Liver (tissue), 7 donors: ENCODE measurements at regions not wholly inside any gene's neighbourhood (a gene's known extent, or its start where the extent isn't known, plus 50 kb on each side); places are given as distances from the start of the nearest gene placed in this dataset.

Source experiments
- DNase-seq: peaks from one replicate; pipeline ENCODE4 v3.0.0-alpha.2; 2017; ENCODE audit warnings: low spot score
- H3K27ac ChIP-seq, 2 donors: one replicate each; pipeline ENCODE4 v1.7.0; 2013; ENCODE audit warnings: inconsistent platforms in 2 of 2, low read length in 2 of 2, control low read depth in 1 of 2, low read depth in 1 of 2, mild to moderate bottlenecking in 1 of 2
- H3K27me3 ChIP-seq, 4 donors: one replicate each; pipeline versions ENCODE4 v1.6.1 to v1.7.0; 2013; ENCODE audit warnings: low read length in 3 of 4, inconsistent platforms in 1 of 4, mild to moderate bottlenecking in 1 of 4, moderate library complexity in 1 of 4; ENCODE audit not compliant: control insufficient read depth in 4 of 4, insufficient read depth in 4 of 4
- H3K36me3 ChIP-seq, 4 donors: one replicate each; pipeline versions ENCODE4 v1.6.1 to v1.7.0; 2013; ENCODE audit warnings: low read length in 3 of 4, mild to moderate bottlenecking in 3 of 4, low read depth in 1 of 4, moderate library complexity in 1 of 4; ENCODE audit not compliant: control insufficient read depth in 4 of 4, insufficient read depth in 3 of 4
- H3K4me1 ChIP-seq, 4 donors: one replicate each; pipeline versions ENCODE4 v1.6.1 to v1.7.0; 2013; ENCODE audit warnings: low read length in 3 of 4, mild to moderate bottlenecking in 3 of 4, moderate library complexity in 1 of 4; ENCODE audit not compliant: control insufficient read depth in 4 of 4, insufficient read depth in 4 of 4
- H3K4me3 ChIP-seq, 3 donors: one replicate each; pipeline versions ENCODE4 v1.6.1 to v1.7.0; 2013; ENCODE audit warnings: low read length in 3 of 3, control low read depth in 1 of 3, low read depth in 1 of 3, mild to moderate bottlenecking in 1 of 3
- H3K9ac ChIP-seq, 2 donors: one replicate each; pipeline ENCODE4 v1.7.0; 2013; ENCODE audit warnings: low read length in 2 of 2, mild to moderate bottlenecking in 2 of 2, moderate library complexity in 2 of 2, control low read depth in 1 of 2, low read depth in 1 of 2
- H3K9me3 ChIP-seq, 4 donors: one replicate each; pipeline versions ENCODE4 v1.6.1 to v1.7.0; 2013; ENCODE audit warnings: low read length in 3 of 4; ENCODE audit not compliant: control insufficient read depth in 4 of 4
- EGR1 ChIP-seq, 2 donors: IDR thresholded peaks; 2 replicates each; pipeline ENCODE4 v1.6.1; 2016 to 2018; ENCODE audit warnings: antibody characterized with exemption in 2 of 2, low read depth in 2 of 2
- FOXA1 ChIP-seq: IDR thresholded peaks from 2 replicates; pipeline ENCODE4 v1.6.1; 2016; ENCODE audit warnings: antibody characterized with exemption
- GABPA ChIP-seq, 2 donors: IDR thresholded peaks in 1 of 2; conservative IDR thresholded peaks in 1 of 2; 2 replicates each; pipeline ENCODE4 v1.6.1; 2016; ENCODE audit warnings: antibody characterized with exemption in 2 of 2, mild to moderate bottlenecking in 1 of 2, moderate library complexity in 1 of 2
- HNF4A ChIP-seq, 2 donors: conservative IDR thresholded peaks; 2 replicates each; pipeline ENCODE4 v1.6.1; 2016; ENCODE audit warnings: antibody characterized with exemption in 2 of 2, mild to moderate bottlenecking in 2 of 2
- HNF4G ChIP-seq: IDR thresholded peaks from 2 replicates; pipeline ENCODE4 v1.6.1; 2016; ENCODE audit warnings: antibody characterized with exemption
- MAX ChIP-seq: IDR thresholded peaks from 2 replicates; pipeline ENCODE4 v1.6.1; 2016; ENCODE audit warnings: antibody characterized with exemption
- NR2F2 ChIP-seq: IDR thresholded peaks from 2 replicates; pipeline ENCODE4 v1.6.1; 2016; ENCODE audit warnings: antibody characterized with exemption
- RAD21 ChIP-seq, 2 donors: IDR thresholded peaks; 2 replicates each; pipeline ENCODE4 v1.6.1; 2016; ENCODE audit warnings: antibody characterized with exemption in 2 of 2, mild to moderate bottlenecking in 2 of 2
- REST ChIP-seq: IDR thresholded peaks from 2 replicates; pipeline ENCODE4 v1.6.1; 2016; ENCODE audit warnings: antibody characterized with exemption, mild to moderate bottlenecking
- SP1 ChIP-seq: IDR thresholded peaks from 2 replicates; pipeline ENCODE4 v1.6.1; 2018; ENCODE audit warnings: antibody characterized with exemption, mild to moderate bottlenecking
- TAF1 ChIP-seq: conservative IDR thresholded peaks from 2 replicates; pipeline ENCODE4 v1.6.1; 2016; ENCODE audit warnings: antibody characterized with exemption, mild to moderate bottlenecking
- YY1 ChIP-seq: IDR thresholded peaks from 2 replicates; pipeline ENCODE4 v1.6.1; 2016; ENCODE audit warnings: antibody characterized with exemption, mild to moderate bottlenecking
- ZBTB33 ChIP-seq: IDR thresholded peaks from 2 replicates; pipeline ENCODE4 v1.6.1; 2016; ENCODE audit warnings: antibody characterized with exemption
- WGBS: extraction: QIAGEN DNeasy Blood & Tissue Kit; methylation state at CpG from one replicate; pipeline ENCODE4 v1.1.7; 2013; 5-methylcytosine and 5-hydroxymethylcytosine counted together
- donor health status: healthy.
- donor health status: healthy.
- donor health status: healthy.
- donor health status: healthy.

GRCh38 chr1:115199416-115200132, 110.3 kb upstream of the TSPAN2 start:
- 67% methylated on average over 5 of the region's 5 CpGs for WGBS
- H3K36me3 ChIP-seq = no peaks in the 10 kb centered on the region
- peaks cover 0 to 3% (median 0%) of the 10 kb centered on the region in 4 donors for H3K27me3 ChIP-seq
- no peak for DNase-seq
- peaks cover 0 to 1% (median 0%) of the 10 kb centered on the region in 4 donors for H3K9me3 ChIP-seq
- H3K4me1 ChIP-seq = no peaks in the 10 kb centered on the region
- TF ChIP-seq FOXA1 (no peak), HNF4G (no peak), REST (no peak), SP1 (no peak), RAD21 (IDR thresholded peaks at IDR 0.05) (no peak), YY1 (no peak), TAF1 (no peak), NR2F2 (no peak), HNF4A (conservative IDR thresholded peaks at IDR 0.05) (no peak), MAX (no peak), EGR1 (IDR thresholded peaks at IDR 0.05; ENCODE audit: low read depth in 2 of 2) (no peak), ZBTB33 (no peak)
- H3K27ac ChIP-seq = no peak overlapping the region
- no peak overlapping the region for H3K9ac ChIP-seq
- no peak overlapping the region for H3K4me3 ChIP-seq

DNA sequence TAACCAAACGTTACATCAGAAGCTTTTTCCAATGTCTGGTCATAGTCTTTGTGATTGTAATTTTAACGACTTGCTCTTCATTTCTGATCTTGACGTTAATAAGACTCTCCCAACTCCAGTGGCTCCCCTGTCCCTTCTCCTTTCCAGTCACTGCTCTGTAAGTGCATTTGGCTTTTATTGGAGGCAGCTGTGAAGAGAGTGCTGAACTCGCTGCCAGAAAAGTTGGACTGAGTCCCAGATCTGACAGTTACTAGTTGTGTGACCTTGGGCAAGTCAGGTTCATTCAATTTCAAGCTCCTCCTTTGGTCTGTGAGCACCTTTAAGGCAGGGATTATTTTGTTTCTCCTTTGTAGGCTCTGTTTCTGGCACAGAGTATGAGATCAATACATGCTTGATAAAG, 109.6 kb upstream of the TSPAN2 start:
- Histone ChIP-seq H3K4me3 (no peak overlapping the region), H3K27ac (no peak overlapping the region), H3K36me3 (no peaks in the 10 kb centered on the region), H3K27me3 (peaks cover 0 to 3% (median under 1%) of the 10 kb centered on the region in 4 donors), H3K9ac (no peak overlapping the region), H3K9me3 (peaks cover 0 to 1% (median 0%) of the 10 kb centered on the region in 4 donors), H3K4me1 (no peaks in the 10 kb centered on the region)
- no peak for TF ChIP-seq TAF1
- no peak for TF ChIP-seq MAX
- TF ChIP-seq NR2F2 = no peak
- no peak for TF ChIP-seq GABPA (IDR thresholded peaks at IDR 0.05 in 1 of 2, conservative IDR thresholded peaks at IDR 0.05 in 1 of 2)
- TF ChIP-seq REST = no peak
- DNase-seq = no peak
- 60% methylated on average over 4 of the region's 4 CpGs for WGBS
